Astrocyte (in vitro differentiated cells and primary cell): ENCODE measurements at regions not wholly inside any gene's neighbourhood (a gene's known extent, or its start where the extent isn't known, plus 50 kb on each side); places are given as distances from the start of the nearest gene placed in this dataset.

Source experiments
- DNase-seq: peaks from one replicate; pipeline ENCODE4 v3.0.0-alpha.2; 2010; ENCODE audit warnings: low read depth
- FAIRE-seq: peaks from 2 replicates; lab custom pipeline; 2011; peaks lifted over from hg19 to GRCh38; lab: Jason Lieb, UNC
- H2AFZ ChIP-seq: 2 replicates; pipeline ENCODE4 v1.6.0; 2012; ENCODE audit warnings: low read depth, low read length, inconsistent platforms
- H3K27ac ChIP-seq: 2 replicates; pipeline ENCODE4 v1.5.1; 2011; ENCODE audit warnings: low read depth, low read length, inconsistent platforms
- H3K27me3 ChIP-seq: 2 replicates; pipeline ENCODE4 v1.6.0; 2011; ENCODE audit warnings: low read length, inconsistent platforms; ENCODE audit not compliant: insufficient read depth
- H3K36me3 ChIP-seq: 2 replicates; pipeline ENCODE4 v1.5.1; 2011; ENCODE audit warnings: low read length, inconsistent platforms; ENCODE audit not compliant: insufficient read depth
- H3K4me1 ChIP-seq: 2 replicates; pipeline ENCODE4 v1.5.1; 2011; ENCODE audit warnings: low read length, inconsistent platforms; ENCODE audit not compliant: insufficient read depth
- H3K4me2 ChIP-seq: 2 replicates; pipeline ENCODE4 v1.6.0; 2012; ENCODE audit warnings: low read length, inconsistent platforms
- H3K4me3 ChIP-seq: 2 replicates; pipeline ENCODE4 v1.5.1; 2011; ENCODE audit warnings: low read depth, mild to moderate bottlenecking, low read length, inconsistent platforms; ENCODE audit not compliant: insufficient read depth
- H3K79me2 ChIP-seq: 2 replicates; pipeline ENCODE4 v1.6.0; 2012; ENCODE audit warnings: mild to moderate bottlenecking, low read length, inconsistent platforms; ENCODE audit not compliant: insufficient read depth
- H3K9ac ChIP-seq: 2 replicates; pipeline ENCODE4 v1.6.0; 2012; ENCODE audit warnings: mild to moderate bottlenecking, low read length, inconsistent platforms
- H3K9me3 ChIP-seq: 2 replicates; pipeline ENCODE4 v1.5.1; 2012; ENCODE audit warnings: low read depth, mild to moderate bottlenecking, low read length, inconsistent platforms; ENCODE audit not compliant: insufficient read depth
- H4K20me1 ChIP-seq: 2 replicates; pipeline ENCODE4 v1.6.0; 2012; ENCODE audit warnings: low read length, inconsistent platforms; ENCODE audit not compliant: insufficient read depth
- H3K27ac Mint-ChIP-seq: one replicate; pipeline ENCODE4 v1.8.0; 2021; ENCODE audit warnings: mild to moderate bottlenecking, mixed read lengths; ENCODE audit not compliant: unreplicated experiment
- H3K27me3 Mint-ChIP-seq: one replicate; pipeline ENCODE4 v1.8.0; 2021; ENCODE audit warnings: low read depth, mixed read lengths; ENCODE audit not compliant: unreplicated experiment
- H3K36me3 Mint-ChIP-seq: one replicate; pipeline ENCODE4 v1.8.0; 2021; ENCODE audit warnings: low read depth, mixed read lengths; ENCODE audit not compliant: unreplicated experiment
- H3K4me1 Mint-ChIP-seq: one replicate; pipeline ENCODE4 v1.8.0; 2021; ENCODE audit warnings: low read depth, mixed read lengths; ENCODE audit not compliant: unreplicated experiment
- H3K4me3 Mint-ChIP-seq: one replicate; pipeline ENCODE4 v1.8.0; 2021; ENCODE audit warnings: mild to moderate bottlenecking, moderate library complexity, mixed read lengths; ENCODE audit not compliant: unreplicated experiment
- H3K9me3 Mint-ChIP-seq: one replicate; pipeline ENCODE4 v1.8.0; 2021; ENCODE audit warnings: mild to moderate bottlenecking, mixed read lengths; ENCODE audit not compliant: unreplicated experiment
- CTCF ChIP-seq: IDR thresholded peaks from 2 replicates; pipeline ENCODE4 v1.5.1; 2011; ENCODE audit warnings: low read depth, mild to moderate bottlenecking, inconsistent platforms, low read length, moderate library complexity; ENCODE audit not compliant: insufficient read depth
- EZH2 ChIP-seq: IDR thresholded peaks from 2 replicates; pipeline ENCODE4 v1.6.1; 2012; ENCODE audit warnings: mild to moderate bottlenecking, low read length, inconsistent platforms; ENCODE audit not compliant: insufficient read depth

GRCh38 chr10:123555616-123556015, 110.5 kb upstream of the GPR26 start:
- Mint-ChIP-seq H3K4me3 (no peak overlapping the region), H3K27me3 (peaks cover 56% of the 10 kb centered on the region), H3K36me3 (no peaks in the 10 kb centered on the region), H3K4me1 (no peaks in the 10 kb centered on the region), H3K9me3 (peaks cover 3% of the 10 kb centered on the region), H3K27ac (no peak overlapping the region)
- Histone ChIP-seq H3K27me3 (no peaks in the 10 kb centered on the region), H3K27ac (no peak overlapping the region), H4K20me1 (no peaks in the 10 kb centered on the region), H3K9me3 (no peaks in the 10 kb centered on the region), H3K4me2 (no peak overlapping the region), H3K4me1 (no peaks in the 10 kb centered on the region), H3K79me2 (no peaks in the 10 kb centered on the region), H3K36me3 (no peaks in the 10 kb centered on the region), H2AFZ (no peak overlapping the region), H3K4me3 (no peak overlapping the region), H3K9ac (no peak overlapping the region)
- TF ChIP-seq CTCF: no peak
- TF ChIP-seq EZH2: no peak
- FAIRE-seq (no peak), DNase-seq (no peak)

- no peaks in the 10 kb centered on the region for H3K9me3 ChIP-seq
- no peaks in the 10 kb centered on the region for H3K36me3 ChIP-seq
- Mint-ChIP-seq H3K36me3 (no peaks in the 10 kb centered on the region), H3K4me1 (no peaks in the 10 kb centered on the region), H3K9me3 (peaks cover 3% of the 10 kb centered on the region), H3K27ac (no peak overlapping the region), H3K27me3 (peaks cover 60% of the 10 kb centered on the region), H3K4me3 (no peak overlapping the region)
- DNase-seq (no peak), FAIRE-seq (no peak)
- no peaks in the 10 kb centered on the region for H4K20me1 ChIP-seq
- H3K4me2 ChIP-seq: no peak overlapping the region
- no peaks in the 10 kb centered on the region for H3K4me1 ChIP-seq
- H3K4me3 ChIP-seq: no peak overlapping the region
- no peak overlapping the region for H2AFZ ChIP-seq
- no peaks in the 10 kb centered on the region for H3K79me2 ChIP-seq
- H3K9ac ChIP-seq: no peak overlapping the region
- H3K27ac ChIP-seq: no peak overlapping the region
- no peak for TF ChIP-seq EZH2
- TF ChIP-seq CTCF: no peak
- no peaks in the 10 kb centered on the region for H3K27me3 ChIP-seq
Observed at GRCh38 chr10:123556049-123556448, 110.1 kb upstream of the GPR26 start.

- TF ChIP-seq EZH2 (no peak), CTCF (no peak)
- Mint-ChIP-seq H3K27me3 (peaks cover 58% of the 10 kb centered on the region), H3K9me3 (no peaks in the 10 kb centered on the region), H3K27ac (no peak overlapping the region), H3K4me1 (no peaks in the 10 kb centered on the region), H3K36me3 (no peaks in the 10 kb centered on the region), H3K4me3 (no peak overlapping the region)
- Histone ChIP-seq H3K9me3 (no peaks in the 10 kb centered on the region), H3K4me2 (no peak overlapping the region), H3K4me3 (no peak overlapping the region), H3K9ac (no peak overlapping the region), H3K79me2 (no peaks in the 10 kb centered on the region), H3K4me1 (no peaks in the 10 kb centered on the region), H3K36me3 (no peaks in the 10 kb centered on the region), H3K27ac (no peak overlapping the region), H4K20me1 (no peaks in the 10 kb centered on the region), H2AFZ (no peak overlapping the region), H3K27me3 (no peaks in the 10 kb centered on the region)
- no peak for FAIRE-seq
- no peak for DNase-seq
Observed at GRCh38 chr10:123556736-123557135, 109.4 kb upstream of the GPR26 start.
